ENCODE measurements at regions not wholly inside any gene's neighbourhood (a gene's known extent, or its start where the extent isn't known, plus 50 kb on each side); places are given as distances from the start of the nearest gene placed in this dataset.

DNA sequence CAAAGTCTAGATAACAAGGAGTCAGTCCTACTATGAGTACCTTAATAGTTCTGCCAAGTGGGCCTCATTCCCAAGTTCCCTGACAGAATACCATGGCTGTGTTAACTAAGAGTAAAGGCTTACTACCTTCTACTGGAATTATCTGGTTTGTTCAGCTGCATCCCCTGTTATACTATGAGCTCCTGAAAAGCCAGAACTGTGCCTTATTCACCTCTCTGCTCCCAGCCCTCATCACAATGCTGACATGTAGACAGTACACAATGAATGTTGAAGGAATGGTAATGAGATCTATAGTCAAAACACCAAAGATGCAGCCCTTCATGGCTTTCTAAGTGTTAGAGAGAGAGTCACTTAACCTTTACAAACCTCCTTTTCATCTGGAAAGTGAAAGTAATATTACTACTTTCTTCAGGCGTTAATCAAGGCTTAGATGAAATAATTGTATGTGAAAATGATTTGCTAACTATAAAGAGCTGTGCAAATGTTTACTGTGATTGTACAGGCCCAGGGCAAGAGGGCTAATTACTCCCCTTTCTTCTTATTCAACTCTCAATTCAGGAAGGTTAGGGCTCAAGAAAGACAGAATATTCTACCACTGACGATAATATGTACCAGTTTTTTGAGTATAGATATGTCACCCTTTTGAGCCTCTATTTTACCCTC is 70.3 kb upstream of the MROH9 start:
- DNase-seq = no peak

DNA sequence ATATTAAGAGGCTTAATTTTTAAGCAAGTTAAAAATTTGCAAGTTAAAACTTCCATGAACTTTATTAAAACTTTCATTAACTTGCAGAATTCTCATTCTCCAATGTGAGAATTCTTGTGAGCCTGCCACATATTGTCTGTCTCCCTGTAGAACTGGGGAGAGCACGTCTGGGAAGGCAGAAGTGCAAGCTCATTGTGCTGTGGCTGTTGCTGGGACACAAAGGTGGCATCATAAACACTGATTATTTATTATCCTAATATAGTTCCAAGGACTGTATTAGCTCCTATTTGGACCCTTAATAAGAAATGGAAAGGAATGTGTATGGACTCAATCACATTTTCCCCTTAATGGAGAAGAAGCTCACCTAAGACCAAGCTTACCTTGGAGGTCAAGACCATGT is 68.7 kb upstream of the MROH9 start:
- DNase-seq = no peak

DNA sequence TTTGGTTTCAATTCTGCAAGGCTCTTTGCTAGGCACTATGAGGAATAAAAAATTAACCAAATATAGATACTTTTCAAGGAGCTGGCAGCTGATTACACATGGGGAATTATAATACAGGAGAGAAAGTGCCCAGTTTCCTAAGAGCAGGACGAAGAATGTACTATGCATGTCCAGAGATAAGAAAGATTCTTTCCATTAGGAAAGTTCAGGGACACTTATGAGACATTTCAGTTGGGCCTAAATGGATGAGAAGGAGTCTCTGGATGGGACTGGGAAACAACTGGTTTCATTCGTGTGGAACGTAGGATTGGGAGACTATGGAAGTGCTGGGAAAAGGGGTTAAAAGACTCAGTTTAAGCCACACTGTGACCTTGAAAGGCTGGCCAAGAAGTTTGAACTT is 63.5 kb upstream of the MROH9 start:
- DNase-seq = no peak

DNA sequence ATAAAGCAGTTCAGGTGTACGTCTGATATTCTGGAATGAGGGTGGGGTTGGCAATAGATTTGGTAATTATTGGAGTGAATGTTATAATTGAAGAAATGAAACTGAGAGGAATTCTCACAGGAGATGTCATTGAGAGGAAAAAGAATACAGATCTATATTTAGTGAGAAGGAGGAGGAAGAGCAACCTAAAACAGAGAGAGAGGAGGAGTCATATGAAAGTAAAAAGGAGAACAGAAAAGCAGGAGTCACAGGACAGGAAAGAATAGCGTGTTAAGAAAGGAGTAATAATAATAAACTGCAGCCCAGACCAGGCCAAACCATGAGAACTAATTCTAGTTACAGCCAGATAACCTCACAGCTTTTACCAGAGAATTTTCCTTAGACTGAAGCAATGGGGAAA is 62.7 kb upstream of the MROH9 start:
- DNase-seq = no peak

- DNase-seq = no peak
These were observed 60.7 kb upstream of the MROH9 start for GRCh38 chr1:170874671-170875070.

DNA sequence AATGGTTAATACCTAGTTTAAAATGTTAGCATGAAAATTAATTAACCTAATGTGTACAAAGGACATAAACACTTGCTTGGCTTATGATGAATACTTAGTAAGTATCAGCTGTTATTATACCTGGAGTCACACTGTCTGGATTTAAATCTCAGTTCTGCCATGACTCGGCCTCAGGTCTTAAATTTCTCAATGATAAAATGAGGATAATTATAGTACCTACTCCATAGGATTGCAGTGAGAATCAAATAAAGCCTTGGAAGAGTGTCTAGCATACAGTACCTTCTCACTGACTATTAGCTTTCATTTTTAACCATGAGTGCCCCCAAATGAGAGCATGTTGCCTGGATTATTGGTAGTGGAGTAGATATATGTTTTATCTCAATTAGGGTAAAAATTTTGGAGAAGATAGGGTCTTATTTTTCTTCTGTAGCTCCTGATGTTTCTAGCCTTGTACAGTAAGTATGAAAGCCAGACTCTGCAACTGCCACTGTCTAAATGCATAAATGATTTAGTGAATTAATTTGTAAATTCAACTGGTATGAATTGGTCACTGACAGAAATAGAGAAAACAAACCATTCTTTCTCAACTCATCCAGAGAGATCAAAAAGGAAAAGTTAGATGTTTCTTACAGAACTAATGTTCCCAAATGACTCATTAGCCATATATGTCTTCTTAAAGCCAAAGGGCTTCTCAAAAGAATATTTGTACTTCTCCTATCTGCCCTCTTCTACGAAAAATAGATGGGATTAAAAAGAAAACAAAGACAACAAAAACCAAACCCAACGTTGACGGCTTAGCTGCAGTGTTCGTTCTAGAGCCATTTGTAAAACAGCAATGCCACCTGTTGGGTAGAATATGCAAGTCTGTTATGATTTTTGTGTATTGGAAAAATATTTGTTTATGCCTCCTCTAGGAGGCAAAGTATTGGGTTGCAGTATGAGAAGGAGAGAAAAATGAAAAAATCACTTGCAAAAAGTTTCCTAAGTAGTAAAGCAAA is 53.8 kb upstream of the MROH9 start:
- DNase-seq = peak; percentile 54

Data from fibroblast of skin of right biceps (primary cell).